ENCODE measurements at regions not wholly inside any gene's neighbourhood (a gene's known extent, or its start where the extent isn't known, plus 50 kb on each side); places are given as distances from the start of the nearest gene placed in this dataset.

- 86% methylated on average over 7 of the region's 7 CpGs for WGBS
- Histone ChIP-seq H3K4me3 (ENCODE audit: low read depth, low read length) (no peak overlapping the region), H3K27ac (ENCODE audit: low read depth) (no peak overlapping the region), H3K36me3 (ENCODE audit: insufficient read depth) (no peaks in the 10 kb centered on the region), H3K4me1 (ENCODE audit: insufficient read depth) (no peaks in the 10 kb centered on the region)
- no peak for DNase-seq (ENCODE audit: extremely low spot score)
Measured at GRCh38 chr6:16976385-16977183, 125.3 kb upstream of the STMND1 start.

- H3K4me3 ChIP-seq (ENCODE audit: low read depth, low read length), result no peak overlapping the region
- no peaks in the 10 kb centered on the region for H3K36me3 ChIP-seq (ENCODE audit: insufficient read depth)
- 45% methylated on average over 6 of the region's 6 CpGs for WGBS
- H3K27ac ChIP-seq (ENCODE audit: low read depth), result no peak overlapping the region
- H3K4me1 ChIP-seq (ENCODE audit: insufficient read depth), result no peaks in the 10 kb centered on the region
- DNase-seq (ENCODE audit: extremely low spot score), result no peak
Measured at GRCh38 chr6:16974704-16975359, 127.0 kb upstream of the STMND1 start.

- no peak for DNase-seq (ENCODE audit: extremely low spot score)
- H3K4me1 ChIP-seq (ENCODE audit: insufficient read depth), result no peaks in the 10 kb centered on the region
- H3K4me3 ChIP-seq (ENCODE audit: low read depth, low read length), result no peak overlapping the region
- no peak overlapping the region for H3K27ac ChIP-seq (ENCODE audit: low read depth)
- no peaks in the 10 kb centered on the region for H3K36me3 ChIP-seq (ENCODE audit: insufficient read depth)
Measured at GRCh38 chr6:16974387-16974673, 127.5 kb upstream of the STMND1 start.

GRCh38 chr6:16973545-16974386 is 128.1 kb upstream of the STMND1 start:
- Histone ChIP-seq H3K4me1 (ENCODE audit: insufficient read depth) (no peaks in the 10 kb centered on the region), H3K36me3 (ENCODE audit: insufficient read depth) (no peaks in the 10 kb centered on the region), H3K4me3 (ENCODE audit: low read depth, low read length) (no peak overlapping the region), H3K27ac (ENCODE audit: low read depth) (no peak overlapping the region)
- no peak for DNase-seq (ENCODE audit: extremely low spot score)
- 80% methylated on average over 12 of the region's 12 CpGs for WGBS

GRCh38 chr6:16973051-16973450 is 128.8 kb upstream of the STMND1 start:
- WGBS, result 82% methylated on average over 5 of the region's 5 CpGs
- no peak overlapping the region for H3K4me3 ChIP-seq (ENCODE audit: low read depth, low read length)
- H3K36me3 ChIP-seq (ENCODE audit: insufficient read depth), result no peaks in the 10 kb centered on the region
- no peaks in the 10 kb centered on the region for H3K4me1 ChIP-seq (ENCODE audit: insufficient read depth)
- DNase-seq (ENCODE audit: extremely low spot score), result no peak
- no peak overlapping the region for H3K27ac ChIP-seq (ENCODE audit: low read depth)

GRCh38 chr6:16972535-16972934 is 129.3 kb upstream of the STMND1 start:
- WGBS, result 93% methylated on average over 2 of the region's 2 CpGs
- no peak overlapping the region for H3K27ac ChIP-seq (ENCODE audit: low read depth)
- no peaks in the 10 kb centered on the region for H3K4me1 ChIP-seq (ENCODE audit: insufficient read depth)
- no peak for DNase-seq (ENCODE audit: extremely low spot score)
- no peaks in the 10 kb centered on the region for H3K36me3 ChIP-seq (ENCODE audit: insufficient read depth)
- no peak overlapping the region for H3K4me3 ChIP-seq (ENCODE audit: low read depth, low read length)

GRCh38 chr6:16969699-16970655 is 131.9 kb upstream of the STMND1 start:
- H3K36me3 ChIP-seq (ENCODE audit: insufficient read depth), result no peaks in the 10 kb centered on the region
- DNase-seq (ENCODE audit: extremely low spot score), result no peak
- no peaks in the 10 kb centered on the region for H3K4me1 ChIP-seq (ENCODE audit: insufficient read depth)
- no peak overlapping the region for H3K27ac ChIP-seq (ENCODE audit: low read depth)
- H3K4me3 ChIP-seq (ENCODE audit: low read depth, low read length), result no peak overlapping the region
- 40% methylated on average over 4 of the region's 4 CpGs for WGBS

- H3K4me3 ChIP-seq (ENCODE audit: low read depth, low read length), result no peak overlapping the region
- DNase-seq (ENCODE audit: extremely low spot score), result no peak
- H3K27ac ChIP-seq (ENCODE audit: low read depth), result no peak overlapping the region
- no peaks in the 10 kb centered on the region for H3K36me3 ChIP-seq (ENCODE audit: insufficient read depth)
- no peaks in the 10 kb centered on the region for H3K4me1 ChIP-seq (ENCODE audit: insufficient read depth)
- WGBS, result 94% methylated on average over 5 of the region's 5 CpGs
Measured at GRCh38 chr6:16968101-16968500, 133.7 kb upstream of the STMND1 start.

- H3K27ac ChIP-seq (ENCODE audit: low read depth), result no peak overlapping the region
- WGBS, result 91% methylated on average over 2 of the region's 2 CpGs
Measured at GRCh38 chr6:16967470-16967817, 134.4 kb upstream of the STMND1 start.

GRCh38 chr6:16966791-16967469 is 134.9 kb upstream of the STMND1 start:
- Histone ChIP-seq H3K27ac (ENCODE audit: low read depth) (no peak overlapping the region), H3K36me3 (ENCODE audit: insufficient read depth) (no peaks in the 10 kb centered on the region), H3K4me1 (ENCODE audit: insufficient read depth) (no peaks in the 10 kb centered on the region), H3K4me3 (ENCODE audit: low read depth, low read length) (no peak overlapping the region)
- no peak for DNase-seq (ENCODE audit: extremely low spot score)
- 95% methylated on average over 5 of the region's 5 CpGs for WGBS

More at GRCh38 chr6:16967470-16967817, 134.4 kb upstream of the STMND1 start:
- H3K4me3 ChIP-seq (ENCODE audit: low read depth, low read length), result no peak overlapping the region
- H3K36me3 ChIP-seq (ENCODE audit: insufficient read depth), result no peaks in the 10 kb centered on the region
- H3K4me1 ChIP-seq (ENCODE audit: insufficient read depth), result no peaks in the 10 kb centered on the region
- DNase-seq (ENCODE audit: extremely low spot score), result no peak

- Histone ChIP-seq H3K4me1 (ENCODE audit: insufficient read depth) (no peaks in the 10 kb centered on the region), H3K27ac (ENCODE audit: low read depth) (no peak overlapping the region), H3K36me3 (ENCODE audit: insufficient read depth) (no peaks in the 10 kb centered on the region), H3K4me3 (ENCODE audit: low read depth, low read length) (no peak overlapping the region)
- no peak for DNase-seq (ENCODE audit: extremely low spot score)
- WGBS, result 91% methylated on average over 8 of the region's 8 CpGs
Measured at GRCh38 chr6:16965689-16966088, 136.2 kb upstream of the STMND1 start.

GRCh38 chr6:16964553-16965499 is 137.0 kb upstream of the STMND1 start:
- Histone ChIP-seq H3K4me3 (ENCODE audit: low read depth, low read length) (no peak overlapping the region), H3K36me3 (ENCODE audit: insufficient read depth) (no peaks in the 10 kb centered on the region), H3K27ac (ENCODE audit: low read depth) (no peak overlapping the region), H3K4me1 (ENCODE audit: insufficient read depth) (no peaks in the 10 kb centered on the region)
- DNase-seq (ENCODE audit: extremely low spot score), result peak; percentile 67
- 28% methylated on average over 21 of the region's 21 CpGs for WGBS

Data from urinary bladder (tissue), 3 donors.